HG03060 (cell line): ENCODE measurements at regions not wholly inside any gene's neighbourhood (a gene's known extent, or its start where the extent isn't known, plus 50 kb on each side); places are given as distances from the start of the nearest gene placed in this dataset.

Source experiments
- ATAC-seq: cut with Tn5 transposase; IDR thresholded peaks from one replicate; pipeline ENCODE4 v1.9.1; 2021; ENCODE audit warnings: low read depth, moderate number of reproducible peaks; ENCODE audit not compliant: unreplicated experiment

GRCh38 chr10:62732841-62733653 is 71.5 kb upstream of the ADO start:
- peak; percentile 71 for ATAC-seq

GRCh38 chr10:62733654-62734293 is 70.7 kb upstream of the ADO start:
- ATAC-seq, result no peak

GRCh38 chr10:62734781-62735463 is 69.6 kb upstream of the ADO start:
- no peak for ATAC-seq

GRCh38 chr10:62735464-62736167 is 68.9 kb upstream of the ADO start:
- peak; percentile 35 for ATAC-seq

- ATAC-seq, result no peak
Measured at GRCh38 chr10:62736168-62736546, 68.4 kb upstream of the ADO start.

- ATAC-seq, result no peak
Measured at GRCh38 chr10:62738916-62739315, 65.6 kb upstream of the ADO start.

GRCh38 chr10:62740885-62741745 is 63.4 kb upstream of the ADO start:
- no peak for ATAC-seq

GRCh38 chr10:62741996-62742395 is 62.5 kb upstream of the ADO start:
- ATAC-seq, result no peak

- ATAC-seq, result no peak
Measured at GRCh38 chr10:62742536-62743061, 61.9 kb upstream of the ADO start.

- ATAC-seq, result no peak
Measured at GRCh38 chr10:62744136-62744535, 60.4 kb upstream of the ADO start.

- ATAC-seq, result no peak
Measured at GRCh38 chr10:62745581-62745980, 58.9 kb upstream of the ADO start.

GRCh38 chr10:62746951-62747729 is 57.4 kb upstream of the ADO start:
- ATAC-seq, result no peak

GRCh38 chr10:62748386-62748785 is 56.1 kb upstream of the ADO start:
- no peak for ATAC-seq

- ATAC-seq, result no peak
Measured at GRCh38 chr10:62749093-62749683, 55.3 kb upstream of the ADO start.
